Head of caudate nucleus (tissue), 42 donors: ENCODE measurements at regions not wholly inside any gene's neighbourhood (a gene's known extent, or its start where the extent isn't known, plus 50 kb on each side); places are given as distances from the start of the nearest gene placed in this dataset.
"Not testable (repeated sequence)": the region's sequence is repeated elsewhere in the genome, so short reads cannot be mapped to it uniquely, and the experiment has no call there.

Source experiments
- DNase-seq, 42 donors: peaks; one replicate each; pipeline versions ENCODE4 v3.0.0 to v3.0.0-alpha.2; 2020 to 2021; ENCODE audit warnings: mixed read lengths in 7 of 42
- intact Hi-C: fragments of 100-400 bp; cut with DNase I; formaldehyde crosslinking; loops from one replicate; pipeline ENCODE4 v1.15.0; 2022

GRCh38 chr6:10196090-10196489, 218.8 kb downstream of the TFAP2A start:
- intact Hi-C loops, result no loop called here

GRCh38 chr6:10194816-10195672, 219.8 kb downstream of the TFAP2A start:
- intact Hi-C loops, result no loop called here
- DNase-seq, result no peak

More at GRCh38 chr6:10196090-10196489, 218.8 kb downstream of the TFAP2A start:
- no peak for DNase-seq

- no peak for DNase-seq
- intact Hi-C loops, result no loop called here
These were observed 221.6 kb downstream of the TFAP2A start for GRCh38 chr6:10193321-10193720.

- intact Hi-C loops, result no loop called here
- DNase-seq, result no peak
These were observed 224.8 kb downstream of the TFAP2A start for GRCh38 chr6:10190042-10190441.

GRCh38 chr6:10184371-10185227, 230.3 kb downstream of the TFAP2A start:
- no peak for DNase-seq
- intact Hi-C loops, result no loop called here

- DNase-seq, result no peak
- intact Hi-C loops, result no loop called here
These were observed 234.5 kb downstream of the TFAP2A start for GRCh38 chr6:10180138-10181074.

- no peak for DNase-seq
- intact Hi-C loops, result no loop called here
These were observed 237.2 kb downstream of the TFAP2A start for GRCh38 chr6:10177704-10178103.

GRCh38 chr6:10175362-10175761, 239.5 kb downstream of the TFAP2A start:
- no peak for DNase-seq

GRCh38 chr6:10174761-10175160, 240.1 kb downstream of the TFAP2A start:
- intact Hi-C loops, result no loop called here
- no peak for DNase-seq

More at GRCh38 chr6:10175362-10175761, 239.5 kb downstream of the TFAP2A start:
- intact Hi-C loops, result no loop called here

GRCh38 chr6:10174056-10174455, 240.8 kb downstream of the TFAP2A start:
- no peak for DNase-seq
- intact Hi-C loops, result no loop called here

- DNase-seq, intact Hi-C loops: not testable (repeated sequence)
These were observed 243.2 kb downstream of the TFAP2A start for GRCh38 chr6:10171706-10172105.

- intact Hi-C loops, result no loop called here
These were observed 244.1 kb downstream of the TFAP2A start for GRCh38 chr6:10170816-10171215.

GRCh38 chr6:10166031-10166430, 248.8 kb downstream of the TFAP2A start:
- DNase-seq, result no peak
- intact Hi-C loops, result no loop called here

More at GRCh38 chr6:10170816-10171215, 244.1 kb downstream of the TFAP2A start:
- no peak for DNase-seq

GRCh38 chr6:10163203-10163962, 251.5 kb downstream of the TFAP2A start:
- no peak for DNase-seq
- intact Hi-C loops, result no loop called here

GRCh38 chr6:10156875-10157274, 258.0 kb downstream of the TFAP2A start:
- DNase-seq, result no peak

GRCh38 chr6:10154251-10154650, 260.6 kb downstream of the TFAP2A start:
- intact Hi-C loops, result no loop called here
- no peak for DNase-seq

More at GRCh38 chr6:10156875-10157274, 258.0 kb downstream of the TFAP2A start:
- intact Hi-C loops, result no loop called here

- DNase-seq, result no peak
- intact Hi-C loops, result no loop called here
These were observed 263.5 kb downstream of the TFAP2A start for GRCh38 chr6:10151144-10151915.
